OCI-LY7 (cell line): ENCODE measurements at regions not wholly inside any gene's neighbourhood (a gene's known extent, or its start where the extent isn't known, plus 50 kb on each side); places are given as distances from the start of the nearest gene placed in this dataset.

ENCODE experiments used
- CTCF ChIP-seq: fragments of 200-600 bp; sonication (generic); conservative IDR thresholded peaks from 2 replicates; pipeline ENCODE4 v1.5.1; 2014; ENCODE audit warnings: mild to moderate bottlenecking, antibody characterized with exemption, low read length, moderate library complexity, mixed read lengths
- EZH2phosphoT487 ChIP-seq: fragments of 200-600 bp; sonication (generic); IDR thresholded peaks from 2 replicates; pipeline ENCODE4 v1.6.1; 2018; ENCODE audit warnings: low read depth, borderline replicate concordance, mild to moderate bottlenecking, mixed run types, antibody characterized with exemption, low read length, moderate library complexity, mixed read lengths

- no peak for TF ChIP-seq CTCF
- TF ChIP-seq EZH2phosphoT487 = no peak
Measured at GRCh38 chr7:68014031-68014736, 1017.6 kb downstream of the TYW1 start.
